Adrenal gland (tissue), 9 donors: ENCODE measurements at regions not wholly inside any gene's neighbourhood (a gene's known extent, or its start where the extent isn't known, plus 50 kb on each side); places are given as distances from the start of the nearest gene placed in this dataset.

Experiments
- DNase-seq, 7 donors: peaks; one replicate each; pipeline ENCODE4 v3.0.0-alpha.2; 2019 to 2020
- H3K27ac ChIP-seq, 5 donors: fragments of 200-600 bp; sonication (generic) in 4 of 5; 1 replicate in 3 of 5; 2 replicates in 2 of 5; pipeline versions ENCODE4 v1.5.1 to v1.8.0; 2016 to 2020; ENCODE audit warnings: mild to moderate bottlenecking in 1 of 5
- H3K27me3 ChIP-seq: fragments of 200-600 bp; 2 replicates; pipeline ENCODE4 v1.8.0; 2021
- H3K36me3 ChIP-seq, 2 donors: fragments of 200-600 bp; replicated peaks in 1 of 2; 1 replicate in 1 of 2; 2 replicates in 1 of 2; pipeline versions ENCODE4 v1.5.1 to v1.8.0; 2018 to 2022
- H3K4me1 ChIP-seq, 2 donors: fragments of 200-600 bp; replicated peaks in 1 of 2; 1 replicate in 1 of 2; 2 replicates in 1 of 2; pipeline versions ENCODE4 v1.5.1 to v1.8.0; 2018 to 2021
- H3K4me3 ChIP-seq, 4 donors: fragments of 200-600 bp; sonication (generic) in 3 of 4; one replicate each; pipeline ENCODE4 v1.5.1; 2016 to 2018
- H3K9me3 ChIP-seq, 3 donors: fragments of 200-600 bp; sonication (generic) in 1 of 3; replicated peaks in 1 of 3; 1 replicate in 2 of 3; 2 replicates in 1 of 3; pipeline versions ENCODE4 v1.5.1 to v1.8.0; 2016 to 2021
- POLR2A ChIP-seq, 2 donors: fragments of 450-650 bp; IDR thresholded peaks; one replicate each; pipeline ENCODE4 v1.6.1; 2017; ENCODE audit warnings: antibody characterized with exemption in 2 of 2, mild to moderate bottlenecking in 2 of 2, moderate library complexity in 1 of 2
- WGBS, 4 donors: extraction: QIAGEN DNeasy Blood & Tissue Kit in 2 of 4; methylation state at CpG; one replicate each; pipeline versions ENCODE4 v1.1.5 to v1.1.7; 2013 to 2017; 5-methylcytosine and 5-hydroxymethylcytosine counted together
- intact Hi-C, 2 donors: fragments of 100-400 bp; cut with DNase I; formaldehyde crosslinking; loops; one replicate each; pipeline versions ENCODE4 v1.14.1 to v1.15.0; 2022 to 2023
- TF ChIP-seq, protein P1 (sequence below), 6 experiments: fragments of 450-650 bp in 4 of 6; fragments of 200-600 bp in 2 of 6; sonication (generic) in 1 of 6; IDR thresholded peaks; 1 replicate in 5 of 6; 2 replicates in 1 of 6; pipeline versions ENCODE4 v1.5.1 to v1.8.0; 2016 to 2021; ENCODE audit warnings: antibody characterized with exemption in 6 of 6, mild to moderate bottlenecking in 2 of 6, moderate library complexity in 1 of 6
- donor health status: healthy with polysubstance abuse.
- donor health status: Bipolar disorder and iron deficiency.
- donor health status: DM: yes; HTN: yes; CAD: no.
- donor health status: DM: no; HTN: no; CAD: no.
- donor health status: DM: no; HTN: no; CAD: no.

DNA sequence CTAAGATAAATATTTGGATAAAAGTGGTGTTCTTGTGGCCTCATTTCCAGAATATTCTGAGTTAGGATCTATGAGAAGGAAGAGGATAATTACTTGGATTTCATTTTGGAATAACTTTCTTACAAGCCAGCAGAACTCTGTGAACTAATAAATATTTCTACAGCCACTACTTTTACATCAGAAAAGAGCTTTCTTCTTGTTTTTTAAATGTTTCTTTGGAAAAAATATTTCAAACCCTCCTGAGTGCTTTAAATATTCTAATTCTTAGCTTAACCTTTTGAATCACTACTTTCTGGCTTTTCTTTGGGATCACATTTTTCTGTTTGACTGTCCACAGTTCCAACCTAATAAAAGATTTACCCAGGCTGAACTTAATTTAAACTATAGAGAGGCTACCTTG lies 279.2 kb upstream of the PHYHIPL start:
- no peak for DNase-seq
- Histone ChIP-seq H3K4me3 (no peak overlapping the region), H3K27me3 (no peaks in the 10 kb centered on the region), H3K27ac (no peak overlapping the region), H3K36me3 (no peaks in the 10 kb centered on the region), H3K4me1 (no peaks in the 10 kb centered on the region), H3K9me3 (no peaks in the 10 kb centered on the region)
- TF ChIP-seq POLR2A (IDR thresholded peaks at IDR 0.05) = no peak
- TF ChIP-seq, protein P1, sequence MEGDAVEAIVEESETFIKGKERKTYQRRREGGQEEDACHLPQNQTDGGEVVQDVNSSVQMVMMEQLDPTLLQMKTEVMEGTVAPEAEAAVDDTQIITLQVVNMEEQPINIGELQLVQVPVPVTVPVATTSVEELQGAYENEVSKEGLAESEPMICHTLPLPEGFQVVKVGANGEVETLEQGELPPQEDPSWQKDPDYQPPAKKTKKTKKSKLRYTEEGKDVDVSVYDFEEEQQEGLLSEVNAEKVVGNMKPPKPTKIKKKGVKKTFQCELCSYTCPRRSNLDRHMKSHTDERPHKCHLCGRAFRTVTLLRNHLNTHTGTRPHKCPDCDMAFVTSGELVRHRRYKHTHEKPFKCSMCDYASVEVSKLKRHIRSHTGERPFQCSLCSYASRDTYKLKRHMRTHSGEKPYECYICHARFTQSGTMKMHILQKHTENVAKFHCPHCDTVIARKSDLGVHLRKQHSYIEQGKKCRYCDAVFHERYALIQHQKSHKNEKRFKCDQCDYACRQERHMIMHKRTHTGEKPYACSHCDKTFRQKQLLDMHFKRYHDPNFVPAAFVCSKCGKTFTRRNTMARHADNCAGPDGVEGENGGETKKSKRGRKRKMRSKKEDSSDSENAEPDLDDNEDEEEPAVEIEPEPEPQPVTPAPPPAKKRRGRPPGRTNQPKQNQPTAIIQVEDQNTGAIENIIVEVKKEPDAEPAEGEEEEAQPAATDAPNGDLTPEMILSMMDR (IDR thresholded peaks at IDR 0.05) = no peak
- intact Hi-C loops = no loop called here

DNA sequence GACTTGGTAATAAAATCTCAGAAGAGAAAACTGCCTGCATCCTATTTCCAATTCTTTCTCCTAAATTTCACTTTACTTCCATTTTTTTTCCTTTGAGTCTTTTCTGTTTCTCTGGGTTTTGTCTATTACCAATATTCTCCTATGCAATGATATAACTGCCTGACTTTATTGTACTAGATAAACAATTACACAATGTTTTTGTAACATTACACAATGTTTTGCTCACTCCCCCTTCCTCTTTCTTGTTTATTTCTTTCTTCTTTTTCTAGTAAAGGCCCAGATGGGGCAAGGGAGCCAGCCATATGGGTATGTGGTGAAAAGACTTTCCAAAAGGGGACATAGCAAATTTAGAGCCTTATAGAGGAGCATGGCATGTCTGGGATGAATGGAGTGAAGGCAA lies 278.7 kb upstream of the PHYHIPL start:
- Histone ChIP-seq H3K9me3 (no peaks in the 10 kb centered on the region), H3K36me3 (no peaks in the 10 kb centered on the region), H3K4me3 (no peak overlapping the region), H3K27me3 (no peaks in the 10 kb centered on the region), H3K4me1 (no peaks in the 10 kb centered on the region), H3K27ac (no peak overlapping the region)
- intact Hi-C loops = no loop called here
- no peak for TF ChIP-seq POLR2A (IDR thresholded peaks at IDR 0.05)
- TF ChIP-seq, protein P1 (IDR thresholded peaks at IDR 0.05) = no peak
- no peak for DNase-seq

DNA sequence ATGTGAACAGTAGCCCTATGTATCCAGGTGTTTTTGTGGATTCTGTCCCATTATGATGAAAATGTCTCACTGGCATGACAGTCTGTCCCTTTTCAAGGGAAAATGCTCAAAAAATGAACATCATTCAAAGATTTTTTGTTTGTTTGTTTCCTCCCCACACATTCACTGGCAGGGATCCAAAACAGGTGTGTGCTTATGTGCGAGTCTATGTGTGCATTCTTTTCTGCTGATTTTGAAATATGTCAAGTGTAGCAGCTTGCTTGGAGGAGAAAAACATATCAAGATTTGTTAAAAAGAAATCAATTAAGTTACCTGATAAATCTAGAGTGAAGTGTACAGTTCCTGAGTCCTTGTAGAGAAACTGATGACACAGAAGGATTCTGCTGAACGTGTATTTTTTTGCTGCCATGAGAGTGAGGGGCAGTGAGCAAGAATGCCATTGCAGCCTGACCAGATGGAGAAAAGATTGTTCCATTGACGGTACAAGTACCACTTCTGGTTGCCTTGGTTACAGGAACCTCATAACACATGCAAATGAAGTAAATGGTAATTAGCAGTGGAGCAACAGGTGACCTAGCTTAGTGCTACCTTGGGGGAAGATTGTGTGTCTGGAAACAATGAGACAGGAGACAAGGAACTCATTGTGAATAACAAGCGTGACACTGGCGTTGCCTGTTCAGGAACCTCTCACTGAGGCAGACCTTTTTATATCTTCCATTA lies 277.4 kb upstream of the PHYHIPL start:
- 92 to 95% (median 92%) methylated on average over 5 of the region's 5 CpGs for WGBS, 4 donors
- no peaks in the 10 kb centered on the region for H3K27me3 ChIP-seq
- DNase-seq = no peak
- intact Hi-C loops = no loop called here
- TF ChIP-seq, protein P1 (IDR thresholded peaks at IDR 0.05) = no peak
- no peak for TF ChIP-seq POLR2A (IDR thresholded peaks at IDR 0.05)
- no peaks in the 10 kb centered on the region for H3K36me3 ChIP-seq
- no peak overlapping the region for H3K4me3 ChIP-seq
- H3K27ac ChIP-seq = no peak overlapping the region
- H3K4me1 ChIP-seq = no peaks in the 10 kb centered on the region
- H3K9me3 ChIP-seq = no peaks in the 10 kb centered on the region

DNA sequence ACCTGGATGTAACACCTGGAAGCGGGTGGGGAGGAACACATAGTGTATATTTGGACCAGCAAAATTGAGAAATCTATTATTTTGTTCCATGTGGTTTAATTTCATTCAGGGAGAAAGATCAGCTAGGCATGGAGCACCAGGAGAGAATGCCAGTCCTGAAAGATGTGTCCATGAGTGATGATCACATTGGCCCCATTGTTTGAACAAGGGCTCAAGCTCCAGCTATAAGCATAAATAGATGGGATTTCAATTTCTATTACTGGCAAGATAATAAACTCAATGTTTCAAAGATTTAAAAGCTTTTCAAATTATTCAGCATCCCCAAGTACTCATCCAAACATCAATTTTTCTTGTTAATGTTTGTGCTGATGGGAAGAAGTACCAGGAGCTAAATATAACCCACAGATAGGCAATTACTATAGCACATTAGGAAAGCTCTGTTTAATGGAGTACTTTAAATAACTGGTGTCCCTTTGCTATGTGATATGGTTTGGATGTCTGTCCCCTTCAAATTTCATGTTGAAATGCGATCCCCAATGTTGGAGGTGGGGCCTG lies 275.3 kb upstream of the PHYHIPL start:
- DNase-seq = no peak
- WGBS, 4 donors = 84 to 100% (median 94%) methylated on average over 2 of the region's 2 CpGs
- no peaks in the 10 kb centered on the region for H3K36me3 ChIP-seq
- intact Hi-C loops = no loop called here
- H3K27ac ChIP-seq = no peak overlapping the region
- H3K9me3 ChIP-seq = no peaks in the 10 kb centered on the region
- H3K27me3 ChIP-seq = no peaks in the 10 kb centered on the region
- TF ChIP-seq, protein P1 (IDR thresholded peaks at IDR 0.05) = no peak
- TF ChIP-seq POLR2A (IDR thresholded peaks at IDR 0.05) = no peak
- no peak overlapping the region for H3K4me3 ChIP-seq
- no peaks in the 10 kb centered on the region for H3K4me1 ChIP-seq
